GM21360 (cell line): ENCODE measurements at regions not wholly inside any gene's neighbourhood (a gene's known extent, or its start where the extent isn't known, plus 50 kb on each side); places are given as distances from the start of the nearest gene placed in this dataset.
"Not testable (repeated sequence)": the region's sequence is repeated elsewhere in the genome, so short reads cannot be mapped to it uniquely, and the experiment has no call there.

Experiments used
- ATAC-seq: cut with Tn5 transposase; IDR thresholded peaks from one replicate; pipeline ENCODE4 v1.9.1; 2021; ENCODE audit warnings: mild to moderate bottlenecking, moderate library complexity; ENCODE audit not compliant: unreplicated experiment

DNA sequence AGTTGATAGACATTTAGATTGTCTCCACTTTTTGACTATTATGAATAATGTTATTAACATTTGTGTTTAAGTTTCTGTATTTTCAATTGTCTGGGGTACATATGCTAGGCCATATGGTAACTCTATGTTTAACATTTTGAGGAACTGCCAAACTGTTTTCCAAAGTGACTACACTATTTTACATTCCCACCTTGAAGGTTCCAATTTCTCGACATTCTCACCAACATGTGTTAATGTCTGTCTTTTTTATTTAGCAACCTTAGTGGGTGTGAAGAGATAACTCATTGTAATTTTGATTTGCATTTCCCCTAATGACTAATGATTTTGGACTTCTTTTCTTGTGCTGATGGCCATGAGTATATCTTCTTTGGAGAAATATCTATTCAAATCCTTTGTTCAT is 832.4 kb downstream of the DNAJB9 start:
- no peak for ATAC-seq

DNA sequence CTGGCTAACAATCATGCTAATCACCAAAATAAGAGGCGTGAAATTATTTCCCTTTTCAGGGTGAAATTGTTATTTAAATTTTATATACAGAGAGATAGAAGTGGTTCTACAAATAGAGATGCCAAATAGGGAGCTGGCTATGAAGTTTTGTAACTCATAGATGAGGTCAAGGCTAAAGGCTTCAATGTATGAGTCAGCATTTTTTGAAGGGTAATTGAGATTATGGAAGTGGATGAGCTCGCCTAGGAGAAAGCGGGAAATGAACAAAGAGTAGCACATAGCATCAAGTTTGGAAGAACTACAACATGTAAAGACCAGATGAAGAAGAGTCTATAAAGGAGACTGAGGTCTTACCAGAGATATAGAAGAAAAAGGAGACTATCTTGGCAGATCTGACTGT is 838.1 kb downstream of the DNAJB9 start:
- no peak for ATAC-seq

DNA sequence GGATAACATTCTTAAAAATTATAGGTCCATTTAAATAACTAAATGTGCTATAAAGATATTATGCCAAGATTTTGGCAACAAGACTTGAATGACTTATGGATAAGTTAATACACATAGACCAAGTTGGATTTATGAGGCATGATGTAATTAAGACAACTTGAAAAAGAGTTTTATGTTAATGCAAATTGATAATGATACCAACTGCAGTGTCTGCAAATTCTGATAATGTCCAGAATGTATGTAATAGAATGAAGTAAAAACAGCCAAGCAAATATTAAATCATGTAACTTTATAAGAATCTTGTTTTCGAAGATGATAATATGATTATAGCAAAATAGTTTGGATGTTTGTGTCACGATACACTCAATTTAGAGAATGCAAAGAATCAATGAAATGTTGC is 868.3 kb downstream of the DNAJB9 start:
- no peak for ATAC-seq

DNA sequence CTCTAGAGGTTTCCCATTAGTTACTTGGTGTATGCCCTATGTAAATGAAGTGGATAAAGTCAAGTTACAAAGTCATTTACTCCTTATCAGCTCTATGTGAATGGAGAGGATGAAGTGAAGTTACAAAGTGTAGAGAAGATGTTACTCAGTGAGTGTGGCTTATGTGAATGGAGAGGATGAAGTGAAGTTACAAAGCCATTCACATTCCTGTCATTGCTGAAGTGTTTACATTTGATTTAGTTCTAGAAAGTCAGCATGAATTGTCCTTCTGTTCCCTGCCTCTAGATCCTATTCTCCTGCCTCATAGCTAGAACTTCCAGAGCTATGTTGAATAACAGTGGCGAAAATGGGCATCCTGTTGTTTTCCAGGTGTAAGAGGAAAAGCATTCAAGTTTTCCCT is 880.1 kb downstream of the DNAJB9 start:
- ATAC-seq, result no peak

DNA sequence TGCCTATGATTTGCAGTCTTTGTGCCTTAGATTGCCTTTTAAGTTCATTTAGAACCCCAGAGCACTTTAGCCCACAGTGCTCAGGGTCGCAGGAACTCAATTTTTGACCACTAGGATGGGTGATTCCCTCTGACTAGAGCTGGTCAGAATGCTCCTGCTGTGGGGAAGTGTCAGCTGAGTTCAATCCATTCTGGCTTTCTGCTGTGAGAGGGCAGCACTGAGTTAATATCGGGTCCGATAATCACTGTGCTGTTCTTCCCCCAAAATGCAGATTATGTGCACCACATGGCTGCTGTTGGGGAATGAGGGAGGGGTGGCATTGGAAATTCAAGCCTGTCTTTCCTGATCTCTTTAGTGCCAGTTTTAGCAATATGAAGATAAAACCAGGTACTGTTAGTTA is 886.4 kb downstream of the DNAJB9 start:
- ATAC-seq, result no peak

DNA sequence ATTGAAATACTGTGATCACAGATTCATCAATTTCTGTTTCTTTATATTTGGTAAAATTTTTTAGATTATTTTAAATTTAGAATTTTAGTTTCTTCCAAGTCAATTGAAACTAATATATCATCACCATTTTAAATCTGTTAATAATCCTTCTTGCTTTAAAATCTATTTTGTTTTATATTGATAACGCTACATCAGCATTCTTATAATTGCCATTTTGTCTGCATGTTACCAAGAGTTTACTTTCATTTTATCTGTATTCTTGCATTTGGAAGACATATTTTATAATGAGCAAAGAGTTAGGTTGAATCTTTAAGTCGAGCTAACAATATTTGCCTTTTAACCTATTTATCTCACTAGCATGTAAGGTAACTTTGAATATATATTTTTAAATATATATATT is 890.6 kb downstream of the DNAJB9 start:
- ATAC-seq, result no peak

DNA sequence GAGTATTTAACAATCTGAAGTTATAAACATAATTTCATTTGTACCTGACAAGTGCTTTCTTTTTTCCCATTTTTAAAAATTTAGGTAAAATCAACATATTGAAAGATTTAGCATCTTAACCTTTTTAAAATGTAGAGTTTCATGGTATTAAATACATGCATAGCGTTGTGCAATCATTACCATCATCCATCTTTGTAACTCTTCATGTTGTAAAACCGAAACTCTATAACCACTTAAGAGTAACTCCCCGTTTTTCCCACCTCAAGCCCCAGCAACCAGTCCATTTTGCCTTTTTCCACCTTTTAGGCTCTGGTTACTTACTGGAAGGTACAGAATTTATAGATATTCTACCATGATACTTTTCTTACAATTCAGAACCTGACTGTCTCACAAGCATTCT is 892.5 kb downstream of the DNAJB9 start:
- no peak for ATAC-seq

DNA sequence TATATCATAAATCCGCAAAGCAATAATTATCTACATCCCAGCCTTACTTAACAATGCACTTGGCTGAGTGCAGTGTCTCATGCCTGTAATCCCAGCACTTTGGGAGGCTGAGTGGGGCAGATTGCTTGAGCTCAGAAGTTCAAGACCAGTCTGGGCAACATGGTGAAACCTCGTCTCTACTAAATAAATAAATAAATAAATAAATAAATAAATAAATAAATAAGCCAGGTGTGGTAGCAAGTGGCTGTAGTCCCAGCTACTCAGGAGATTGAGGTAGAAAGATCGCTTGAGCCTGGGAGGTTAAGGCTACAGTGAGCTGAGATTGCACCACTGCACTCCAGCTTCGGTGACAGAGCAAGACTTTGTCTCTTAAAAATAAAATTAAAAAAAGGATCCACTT is 898.1 kb downstream of the DNAJB9 start:
- not testable (repeated sequence) for ATAC-seq

DNA sequence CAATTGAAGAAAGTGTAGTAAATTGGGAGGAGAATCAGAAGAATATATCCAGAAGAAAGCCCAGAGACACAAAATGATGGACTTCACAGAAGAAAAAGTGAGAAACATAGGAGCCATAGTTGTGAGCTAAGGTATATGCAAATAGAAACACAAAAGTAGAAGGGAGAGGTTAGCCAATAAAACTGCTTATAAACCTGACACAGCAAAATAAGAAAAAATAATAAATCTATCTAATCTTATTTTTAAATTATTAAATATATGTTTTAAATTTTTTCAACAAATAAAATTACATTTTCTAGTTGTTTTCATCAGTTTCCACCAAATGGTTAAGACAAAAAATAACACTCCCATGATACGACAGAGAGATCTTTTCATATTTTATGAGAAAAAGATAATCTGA is 903.5 kb downstream of the DNAJB9 start:
- ATAC-seq, result no peak

DNA sequence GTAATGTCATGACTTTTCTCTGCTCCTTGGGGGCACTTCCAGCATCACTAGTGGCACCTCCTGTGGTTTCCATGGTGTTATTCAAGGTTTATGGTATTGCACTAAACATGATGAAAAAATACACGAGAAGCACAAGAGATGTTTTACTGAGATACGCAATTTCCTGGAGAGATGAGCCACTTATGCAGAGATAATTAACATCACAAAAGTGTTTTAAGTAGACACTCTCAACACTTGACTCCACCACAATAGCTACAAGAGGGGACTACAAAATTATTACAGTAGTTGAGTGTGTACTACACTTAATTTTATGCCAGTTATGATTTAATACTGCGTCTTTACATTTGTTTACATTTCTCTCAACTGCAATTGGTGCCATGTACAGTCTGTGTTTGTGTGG is 906.7 kb downstream of the DNAJB9 start:
- ATAC-seq, result no peak

DNA sequence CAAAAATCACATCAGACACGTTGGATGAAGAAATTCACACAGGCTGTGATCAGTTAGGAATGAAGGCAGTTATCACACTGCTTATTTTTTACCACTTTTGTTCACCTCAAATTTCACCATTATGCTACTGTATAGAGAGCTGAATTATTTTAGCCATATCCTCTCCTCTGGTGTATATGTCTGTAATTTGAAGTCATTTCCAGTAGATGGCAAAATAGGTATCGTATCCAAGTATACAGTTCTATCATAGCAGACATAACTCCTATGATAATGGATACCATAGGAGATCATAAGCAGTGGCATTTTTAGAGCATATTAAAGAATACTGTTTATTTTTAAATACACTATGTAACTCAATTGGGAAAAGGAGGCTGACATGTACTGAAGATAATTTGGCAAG is 909.7 kb downstream of the DNAJB9 start:
- no peak for ATAC-seq

DNA sequence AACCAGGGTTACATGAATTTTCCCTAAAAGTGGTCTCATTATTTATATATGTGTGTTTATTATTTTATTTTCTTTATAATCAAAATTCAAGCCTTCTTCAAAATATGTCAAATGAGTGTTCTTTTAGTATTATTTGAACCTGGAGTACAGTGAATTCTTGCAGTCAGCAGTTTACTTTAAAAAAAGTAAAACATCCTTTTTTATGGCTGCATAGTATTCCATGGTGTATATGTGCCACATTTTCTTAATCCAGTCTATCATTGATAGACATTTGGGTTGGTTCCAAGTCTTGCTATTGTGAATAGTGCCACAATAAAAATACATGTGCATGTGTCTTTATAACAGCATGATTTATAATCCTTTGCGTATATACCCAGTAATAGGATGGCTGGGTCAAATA is 920.9 kb downstream of the DNAJB9 start:
- ATAC-seq, result not testable (repeated sequence)

DNA sequence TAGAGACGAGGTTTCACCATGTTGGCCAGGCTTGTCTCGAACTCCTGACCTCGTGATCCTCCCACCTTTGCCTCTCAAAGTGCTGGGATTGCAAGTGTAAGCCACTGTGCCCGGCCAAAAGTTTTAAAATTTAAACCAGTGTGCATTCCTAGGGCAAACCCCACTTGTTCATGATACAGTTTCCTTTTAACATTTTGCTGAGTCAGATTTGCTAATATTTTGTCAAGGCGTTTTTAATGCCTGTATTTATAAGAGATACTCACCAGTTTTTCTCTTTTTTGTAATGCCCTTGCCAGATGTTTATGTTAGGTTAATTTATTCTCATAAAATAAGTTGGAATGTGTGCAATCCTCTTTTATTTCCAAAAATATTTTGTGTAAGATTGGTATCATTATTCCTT is 927.4 kb downstream of the DNAJB9 start:
- ATAC-seq, result no peak

DNA sequence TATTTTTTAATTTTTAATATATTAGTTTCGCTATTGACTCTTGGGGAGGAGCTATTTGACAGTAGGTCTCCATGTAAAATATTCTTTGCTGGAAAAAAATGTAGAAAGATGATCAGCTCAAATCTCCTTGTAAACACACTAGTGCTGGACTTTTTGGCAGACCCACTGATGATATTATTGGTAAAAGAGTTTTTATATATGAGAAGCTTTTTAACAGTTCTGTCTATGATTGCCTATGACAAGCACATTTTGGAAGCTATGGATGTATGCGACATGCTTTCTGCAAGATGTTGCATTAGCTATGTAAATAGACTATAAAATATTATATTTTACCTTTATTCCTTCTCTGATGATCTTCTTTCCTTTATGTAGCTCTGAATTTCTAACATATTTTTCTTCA is 928.5 kb downstream of the DNAJB9 start:
- ATAC-seq, result no peak

DNA sequence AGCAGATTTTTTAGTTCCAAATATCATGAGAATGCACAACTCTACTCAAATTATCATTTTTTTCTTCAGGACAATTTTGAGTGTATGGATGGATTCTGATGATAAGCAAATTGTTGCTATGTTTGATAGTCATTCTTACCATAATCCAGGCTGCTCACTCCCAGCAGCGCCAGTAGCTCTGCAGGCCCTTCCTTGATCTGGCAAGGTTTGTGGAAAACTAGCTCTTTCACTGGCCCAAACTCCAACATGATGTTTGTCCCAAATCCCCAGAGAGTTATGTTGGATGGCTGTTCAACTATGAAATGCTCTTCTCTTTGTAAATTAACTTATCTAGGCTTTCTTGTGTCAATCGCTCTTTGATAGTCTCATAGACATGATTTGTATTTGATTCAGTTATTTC is 933.7 kb downstream of the DNAJB9 start:
- ATAC-seq, result no peak

DNA sequence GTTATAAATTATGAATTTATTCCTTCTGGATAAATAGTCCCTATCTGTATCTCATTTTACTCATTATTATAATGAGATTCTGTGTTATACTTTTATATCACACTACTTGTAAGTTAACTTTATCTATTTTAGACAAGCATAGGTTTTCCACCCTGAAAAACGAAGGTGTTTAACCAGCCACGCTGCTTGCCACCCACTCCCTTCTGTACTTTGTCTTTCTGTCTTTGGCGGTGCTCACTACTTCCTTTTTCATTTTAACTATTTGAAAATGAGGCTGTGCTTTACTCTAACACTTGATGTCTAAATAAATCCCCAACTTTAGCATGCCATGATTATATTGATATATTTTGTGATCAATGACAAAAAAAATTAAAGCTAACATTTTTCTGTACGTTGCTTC is 952.9 kb downstream of the DNAJB9 start:
- ATAC-seq, result no peak

DNA sequence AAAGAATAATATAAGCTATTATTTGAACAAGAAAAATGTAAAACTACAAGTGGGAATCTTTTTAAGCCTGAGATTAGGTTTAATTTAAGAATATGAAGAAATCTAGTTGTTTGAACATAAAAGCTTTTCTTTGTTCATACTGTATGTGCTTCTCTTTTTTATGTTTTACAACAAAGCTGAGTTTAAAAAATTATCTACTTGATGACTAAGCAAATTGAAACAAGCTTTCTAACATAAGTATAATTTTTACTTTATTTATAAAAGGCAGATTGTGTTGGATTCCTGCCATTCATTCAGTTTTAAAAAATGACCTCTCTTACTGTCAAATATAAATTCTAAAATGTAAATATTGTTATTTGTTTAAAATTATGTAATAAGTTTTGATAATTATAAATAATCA is 958.2 kb downstream of the DNAJB9 start:
- ATAC-seq, result no peak

DNA sequence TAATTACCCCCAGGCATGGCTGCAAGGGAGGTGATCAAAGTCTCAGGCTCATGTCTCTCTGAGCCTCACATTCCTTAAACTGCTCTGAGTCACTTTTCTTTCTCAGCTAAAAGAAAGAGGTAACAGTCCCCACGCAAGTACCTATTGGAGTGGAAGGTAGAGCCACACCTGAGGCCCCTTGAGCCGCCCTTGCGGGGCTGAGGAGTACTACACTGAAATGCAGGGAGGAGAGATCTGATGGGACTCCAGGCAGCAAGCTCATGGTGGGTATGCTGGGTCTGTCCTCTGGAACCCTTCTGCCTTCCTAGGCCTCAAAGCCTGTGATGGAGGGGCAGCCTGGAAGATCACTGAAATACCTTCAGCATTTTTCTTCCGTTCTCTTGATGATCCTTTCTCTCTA is 960.0 kb downstream of the DNAJB9 start:
- ATAC-seq, result no peak

DNA sequence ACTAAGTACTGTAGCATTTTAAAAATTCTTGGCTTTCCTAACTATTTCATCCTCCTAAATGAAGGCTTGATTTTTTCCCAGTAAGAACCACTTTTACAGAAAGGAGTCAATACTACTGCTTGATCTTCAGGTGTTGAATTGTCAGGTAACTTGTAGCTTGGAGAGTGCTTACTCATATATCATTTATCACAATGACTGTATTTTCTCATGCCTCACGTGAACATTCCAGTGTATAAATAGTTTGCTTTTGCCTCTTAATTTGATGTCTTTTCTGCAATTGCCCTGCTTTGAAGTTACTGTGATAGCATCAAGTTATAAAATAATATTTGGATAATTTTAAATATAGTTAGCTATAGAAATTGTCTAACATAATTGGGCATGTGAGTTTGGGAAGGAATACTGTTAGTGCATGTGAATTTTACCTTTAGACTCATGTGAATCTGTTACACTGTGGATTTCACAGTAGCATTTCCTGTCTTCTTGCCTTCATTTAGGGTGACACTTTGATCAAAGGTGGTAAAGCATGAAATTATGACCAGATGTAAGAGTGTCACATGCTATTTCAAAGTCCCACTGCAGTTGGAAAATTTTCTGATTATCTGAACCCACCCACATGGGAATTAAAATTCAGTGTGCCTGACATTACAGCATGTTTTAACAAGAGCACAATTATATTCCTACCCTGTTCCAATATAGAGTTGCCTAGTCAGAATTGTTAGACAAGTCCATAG is 962.8 kb downstream of the DNAJB9 start:
- ATAC-seq, result no peak

DNA sequence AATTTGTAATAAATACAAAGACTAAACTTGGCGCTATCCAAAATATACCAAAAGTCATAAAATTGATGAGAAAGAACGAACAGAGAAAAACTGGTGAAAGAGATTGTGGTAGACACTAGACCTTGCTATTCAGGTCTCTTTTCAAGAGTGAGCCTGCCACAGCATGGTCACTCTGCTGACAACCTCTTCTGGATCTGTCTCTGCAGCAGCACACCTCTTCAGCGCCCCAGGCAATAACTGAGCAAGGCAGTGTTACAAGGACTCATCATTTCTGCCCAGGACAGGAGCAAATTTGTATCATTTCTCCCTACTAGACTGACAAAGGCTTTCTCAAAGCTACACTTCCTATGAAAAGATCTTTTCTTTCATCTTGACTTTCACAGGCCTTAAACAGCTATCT is 976.0 kb downstream of the DNAJB9 start:
- no peak for ATAC-seq

DNA sequence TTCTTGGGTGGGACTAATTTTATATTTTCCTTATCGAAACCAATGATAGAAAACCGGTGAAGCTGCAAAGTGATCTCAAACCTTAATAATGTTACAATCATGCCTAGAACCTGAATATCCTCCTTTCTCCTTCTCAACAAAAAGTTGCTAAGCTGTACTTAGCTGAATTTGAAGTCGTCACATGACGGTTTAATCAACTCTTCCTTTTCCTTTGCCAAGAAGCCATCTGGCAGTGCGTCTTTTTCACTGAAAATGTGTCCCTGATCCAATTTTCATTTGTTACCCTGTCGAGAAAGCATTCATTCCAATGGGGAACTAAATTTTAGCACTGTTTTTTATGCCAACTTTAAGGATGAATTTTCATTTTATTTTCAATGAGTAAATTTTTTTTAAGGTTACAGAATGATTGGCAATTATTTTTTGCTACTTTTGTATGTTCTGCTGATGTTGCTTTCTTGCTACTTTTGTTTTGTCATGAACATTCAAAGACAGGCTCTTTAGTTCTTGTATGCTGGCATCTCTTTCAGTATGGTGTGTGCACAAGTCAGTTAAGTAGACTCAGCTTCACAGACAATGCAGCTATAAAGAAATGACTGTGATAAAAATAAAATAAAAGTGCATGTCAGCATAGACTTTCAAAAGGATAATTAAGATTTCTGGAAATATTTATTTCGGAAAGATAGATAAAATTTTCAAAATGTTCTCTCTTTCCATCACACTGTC is 980.0 kb downstream of the DNAJB9 start:
- no peak for ATAC-seq

DNA sequence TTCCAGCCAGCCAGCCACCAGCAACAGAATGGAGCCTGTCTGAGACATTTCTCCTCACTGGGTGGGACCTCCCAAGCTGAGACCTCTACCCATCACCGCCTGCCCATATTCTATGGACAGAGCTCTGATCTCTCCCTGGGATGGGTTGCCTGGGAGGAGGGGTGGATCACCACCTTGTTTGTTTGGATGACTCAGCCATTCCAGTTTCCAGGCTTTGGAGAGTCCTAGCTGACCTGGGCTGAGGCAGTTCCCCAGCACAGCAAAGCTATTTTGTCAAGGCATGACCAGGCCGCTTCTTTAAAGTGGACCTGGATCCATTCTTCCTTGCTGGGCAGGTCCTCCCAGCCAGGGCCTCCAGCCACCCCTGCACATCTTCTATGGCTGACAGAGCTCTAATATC is 982.3 kb downstream of the DNAJB9 start:
- no peak for ATAC-seq

DNA sequence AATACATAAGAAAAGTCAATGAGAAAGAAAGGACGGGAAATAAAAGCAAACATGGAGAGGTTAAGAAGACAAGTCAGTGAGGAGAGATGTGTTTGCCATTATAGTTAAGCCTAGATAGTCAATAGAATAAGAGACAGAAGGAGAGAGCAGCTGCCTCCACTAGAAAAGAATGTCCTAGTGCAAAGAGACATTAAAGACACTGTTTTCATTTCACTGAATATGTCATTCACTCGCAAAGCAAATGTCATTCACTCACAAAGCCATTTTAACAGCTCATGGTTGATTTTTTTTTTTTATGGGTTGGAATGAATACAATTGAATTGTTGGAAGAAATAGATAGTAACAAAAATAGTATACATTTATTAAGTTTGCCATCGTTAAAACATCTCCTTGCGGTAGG is 1007.6 kb downstream of the DNAJB9 start:
- no peak for ATAC-seq
